MCF 10A (cell line): ENCODE measurements at regions not wholly inside any gene's neighbourhood (a gene's known extent, or its start where the extent isn't known, plus 50 kb on each side); places are given as distances from the start of the nearest gene placed in this dataset.

Experiments used
- BruUV-seq: library from RNA; stranded (reverse); fragments of 400-500 nt; replicated peaks from 2 replicates; lab custom pipeline; 2021; lab: Mats Ljungman, UMichigan
- CTCF ChIA-PET: fragments of 300-600 bp; sonication (Branson Sonifier 250); formaldehyde crosslinking; extraction: SDS; loops from one replicate; lab custom pipeline; 2021; ENCODE audit warnings: antibody characterized with exemption, inconsistent platforms; lab: Yijun Ruan, JAX
- POLR2A ChIA-PET: fragments of 300-600, 350-650 bp; sonication (Branson Sonifier 250); formaldehyde crosslinking; extraction: SDS; loops from one replicate; lab custom pipeline; 2020; ENCODE audit warnings: antibody characterized with exemption, inconsistent platforms; lab: Yijun Ruan, JAX
- DNase-seq: peaks from one replicate; pipeline ENCODE4 v3.0.0-alpha.2; 2018; ENCODE audit not compliant: unreplicated experiment
- H3K27ac Mint-ChIP-seq: one replicate; pipeline ENCODE4 v1.8.0; 2022; ENCODE audit warnings: mild to moderate bottlenecking, low read depth, mixed read lengths; ENCODE audit not compliant: unreplicated experiment
- H3K27me3 Mint-ChIP-seq: one replicate; pipeline ENCODE4 v1.8.0; 2022; ENCODE audit warnings: mixed read lengths; ENCODE audit not compliant: insufficient read depth, unreplicated experiment
- H3K36me3 Mint-ChIP-seq: one replicate; pipeline ENCODE4 v1.8.0; 2022; ENCODE audit warnings: mild to moderate bottlenecking, moderate library complexity, mixed read lengths; ENCODE audit not compliant: insufficient read depth, unreplicated experiment
- H3K4me1 Mint-ChIP-seq: one replicate; pipeline ENCODE4 v1.8.0; 2022; ENCODE audit warnings: mixed read lengths; ENCODE audit not compliant: insufficient read depth, unreplicated experiment
- H3K4me3 Mint-ChIP-seq: one replicate; pipeline ENCODE4 v1.8.0; 2022; ENCODE audit warnings: mild to moderate bottlenecking, moderate library complexity, mixed read lengths; ENCODE audit not compliant: unreplicated experiment
- H3K9me3 Mint-ChIP-seq: one replicate; pipeline ENCODE4 v1.8.0; 2022; ENCODE audit warnings: mixed read lengths; ENCODE audit not compliant: unreplicated experiment
- CTCF ChIP-seq: fragments of 200-600 bp; IDR thresholded peaks from one replicate; pipeline ENCODE4 v1.8.0; 2022; ENCODE audit warnings: antibody characterized with exemption, mild to moderate bottlenecking; ENCODE audit not compliant: unreplicated experiment
- intact Hi-C: fragments of 100-400 bp; cut with micrococcal nuclease; formaldehyde crosslinking; loops from 2 replicates; pipeline ENCODE4 v1.14.1; 2022

GRCh38 chr13:33752094-33752493, 65.9 kb upstream of the RFC3 start:
- intact Hi-C loops: no loop called here
- CTCF ChIA-PET: interaction anchor here (0.6 kb wide), 3 partner anchors 12 to 125 kb away, joined by 3 read pairs; no protein-coding TSS in a partner anchor
- no TSS peak for BruUV-seq
- POLR2A ChIA-PET: no interaction called here
- Mint-ChIP-seq H3K36me3 (no peaks in the 10 kb centered on the region), H3K27ac (no peak overlapping the region), H3K27me3 (no peaks in the 10 kb centered on the region), H3K4me3 (no peak overlapping the region), H3K4me1 (no peaks in the 10 kb centered on the region), H3K9me3 (no peaks in the 10 kb centered on the region)
- DNase-seq: no peak
- no peak for TF ChIP-seq CTCF

GRCh38 chr13:33752597-33752996, 65.4 kb upstream of the RFC3 start:
- DNase-seq: no peak
- TF ChIP-seq CTCF: no peak
- Mint-ChIP-seq H3K9me3 (no peaks in the 10 kb centered on the region), H3K27me3 (no peaks in the 10 kb centered on the region), H3K4me3 (no peak overlapping the region), H3K4me1 (no peaks in the 10 kb centered on the region), H3K36me3 (no peaks in the 10 kb centered on the region), H3K27ac (no peak overlapping the region)
- POLR2A ChIA-PET: no interaction called here
- intact Hi-C loops: no loop called here
- CTCF ChIA-PET: interaction anchor here (0.5 to 1.1 kb wide), 3 partner anchors 9 to 626 kb away, joined by 3 to 5 read pairs (median 3); no protein-coding TSS in a partner anchor
- BruUV-seq: no TSS peak

- Mint-ChIP-seq H3K4me3 (no peak overlapping the region), H3K27me3 (no peaks in the 10 kb centered on the region), H3K4me1 (no peaks in the 10 kb centered on the region), H3K9me3 (no peaks in the 10 kb centered on the region), H3K27ac (no peak overlapping the region), H3K36me3 (no peaks in the 10 kb centered on the region)
- no TSS peak for BruUV-seq
- no peak for TF ChIP-seq CTCF
- no peak for DNase-seq
- ChIA-PET POLR2A (interaction anchor here (0.7 kb wide), 1 partner anchor 301 kb away, joined by 3 read pairs; no protein-coding TSS in a partner anchor), CTCF (no interaction called here)
- intact Hi-C loops: no loop called here
These were observed 61.0 kb upstream of the RFC3 start for GRCh38 chr13:33756929-33757328.

- CTCF ChIA-PET: interaction anchor here (0.6 kb wide), 1 partner anchor 829 kb away, joined by 3 read pairs; no protein-coding TSS in a partner anchor
- POLR2A ChIA-PET: interaction anchor here (0.7 kb wide), 1 partner anchor 300 kb away, joined by 3 read pairs; no protein-coding TSS in a partner anchor
- no peak for DNase-seq
- H3K36me3 Mint-ChIP-seq: no peaks in the 10 kb centered on the region
- no peak for TF ChIP-seq CTCF
- H3K27me3 Mint-ChIP-seq: no peaks in the 10 kb centered on the region
- BruUV-seq: no TSS peak
- H3K4me1 Mint-ChIP-seq: no peaks in the 10 kb centered on the region
- H3K27ac Mint-ChIP-seq: no peak overlapping the region
- intact Hi-C loops: no loop called here
- no peak overlapping the region for H3K4me3 Mint-ChIP-seq
- H3K9me3 Mint-ChIP-seq: no peaks in the 10 kb centered on the region
These were observed 60.2 kb upstream of the RFC3 start for GRCh38 chr13:33757713-33758112.
